Tibial artery (tissue), 4 donors: ENCODE measurements at regions not wholly inside any gene's neighbourhood (a gene's known extent, or its start where the extent isn't known, plus 50 kb on each side); places are given as distances from the start of the nearest gene placed in this dataset.
"Not testable (repeated sequence)": the region's sequence is repeated elsewhere in the genome, so short reads cannot be mapped to it uniquely, and the experiment has no call there.

Experiments
- DNase-seq, 2 donors: peaks; one replicate each; pipeline ENCODE4 v3.0.0-alpha.2; 2019
- H3K27ac ChIP-seq, 2 donors: fragments of 200-600 bp; sonication (generic) in 1 of 2; 1 replicate in 1 of 2; 2 replicates in 1 of 2; pipeline ENCODE4 v1.5.1; 2018 to 2019; ENCODE audit warnings: mild to moderate bottlenecking in 1 of 2
- H3K27me3 ChIP-seq, 2 donors: fragments of 200-600 bp; sonication (generic) in 1 of 2; one replicate each; pipeline versions ENCODE4 v1.5.1 to v1.6.0; 2016 to 2019
- H3K36me3 ChIP-seq, 3 donors: fragments of 200-600 bp; sonication (generic) in 2 of 3; one replicate each; pipeline ENCODE4 v1.5.1; 2016 to 2019; ENCODE audit warnings: mild to moderate bottlenecking in 2 of 3
- H3K4me1 ChIP-seq, 4 donors: fragments of 200-600 bp; sonication (generic) in 2 of 4; 1 replicate in 3 of 4; 2 replicates in 1 of 4; pipeline ENCODE4 v1.5.1; 2016 to 2019
- H3K4me3 ChIP-seq, 2 donors: fragments of 200-600 bp; sonication (generic) in 1 of 2; 1 replicate in 1 of 2; 2 replicates in 1 of 2; pipeline ENCODE4 v1.5.1; 2018 to 2019; ENCODE audit warnings: mild to moderate bottlenecking in 2 of 2
- H3K9me3 ChIP-seq, 3 donors: fragments of 200-600 bp; sonication (generic) in 1 of 3; one replicate each; pipeline ENCODE4 v1.5.1; 2016 to 2019
- CTCF ChIP-seq, 2 experiments: fragments of 200-600 bp in 1 of 2; fragments of 450-650 bp in 1 of 2; IDR thresholded peaks; one replicate each; pipeline ENCODE4 v1.5.1; 2017 to 2019; ENCODE audit warnings: antibody characterized with exemption in 2 of 2, mild to moderate bottlenecking in 1 of 2, moderate library complexity in 1 of 2
- intact Hi-C: fragments of 100-400 bp; cut with DNase I; formaldehyde crosslinking; loops from one replicate; pipeline ENCODE4 v1.15.0; 2023; ENCODE audit warnings: low total_unique reads

GRCh38 chr6:130557481-130558112 is 191.8 kb downstream of the TMEM200A start:
- Histone ChIP-seq H3K9me3 (no peaks in the 10 kb centered on the region), H3K27ac (no peak overlapping the region), H3K4me3 (no peak overlapping the region), H3K4me1 (no peaks in the 10 kb centered on the region), H3K36me3 (no peaks in the 10 kb centered on the region), H3K27me3 (no peaks in the 10 kb centered on the region)
- no peak for DNase-seq
- intact Hi-C loops = no loop called here
- TF ChIP-seq CTCF (IDR thresholded peaks at IDR 0.05) = no peak

DNA sequence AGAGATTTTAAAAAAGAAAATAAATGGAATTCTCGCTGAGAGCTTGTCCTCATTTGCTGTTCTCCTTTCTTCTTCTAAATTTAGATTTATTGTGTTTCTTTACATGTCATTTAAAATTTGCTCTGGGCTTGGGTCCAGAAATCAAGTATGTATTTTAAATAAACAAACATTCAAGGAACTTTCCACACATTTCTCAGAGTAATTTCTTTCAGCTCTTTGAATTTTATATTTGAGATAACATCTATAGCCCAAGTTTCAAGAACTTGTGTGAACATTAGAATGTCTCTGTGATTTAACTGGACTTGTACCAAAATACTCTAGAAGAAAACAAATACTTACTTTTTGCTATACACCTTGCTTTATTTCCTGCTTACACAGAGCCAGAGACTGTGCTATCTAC is 192.3 kb downstream of the TMEM200A start:
- H3K27me3 ChIP-seq = no peaks in the 10 kb centered on the region
- H3K4me1 ChIP-seq = no peaks in the 10 kb centered on the region
- H3K27ac ChIP-seq = no peak overlapping the region
- intact Hi-C loops = no loop called here
- H3K9me3 ChIP-seq = no peaks in the 10 kb centered on the region
- no peak for TF ChIP-seq CTCF (IDR thresholded peaks at IDR 0.05)
- DNase-seq = no peak
- no peak overlapping the region for H3K4me3 ChIP-seq
- H3K36me3 ChIP-seq = no peaks in the 10 kb centered on the region

GRCh38 chr6:130559166-130559565 is 193.3 kb downstream of the TMEM200A start:
- H3K36me3 ChIP-seq = no peaks in the 10 kb centered on the region
- TF ChIP-seq CTCF (IDR thresholded peaks at IDR 0.05) = no peak
- no peaks in the 10 kb centered on the region for H3K9me3 ChIP-seq
- no peak for DNase-seq
- intact Hi-C loops = no loop called here
- H3K4me3 ChIP-seq = no peak overlapping the region
- H3K27me3 ChIP-seq = no peaks in the 10 kb centered on the region
- no peak overlapping the region for H3K27ac ChIP-seq
- no peaks in the 10 kb centered on the region for H3K4me1 ChIP-seq

GRCh38 chr6:130560231-130560630 is 194.4 kb downstream of the TMEM200A start:
- intact Hi-C loops = no loop called here
- Histone ChIP-seq H3K27me3 (no peaks in the 10 kb centered on the region), H3K36me3 (no peaks in the 10 kb centered on the region), H3K4me3 (no peak overlapping the region), H3K4me1 (no peaks in the 10 kb centered on the region), H3K27ac (no peak overlapping the region), H3K9me3 (no peaks in the 10 kb centered on the region)
- DNase-seq = no peak
- TF ChIP-seq CTCF (IDR thresholded peaks at IDR 0.05) = no peak

DNA sequence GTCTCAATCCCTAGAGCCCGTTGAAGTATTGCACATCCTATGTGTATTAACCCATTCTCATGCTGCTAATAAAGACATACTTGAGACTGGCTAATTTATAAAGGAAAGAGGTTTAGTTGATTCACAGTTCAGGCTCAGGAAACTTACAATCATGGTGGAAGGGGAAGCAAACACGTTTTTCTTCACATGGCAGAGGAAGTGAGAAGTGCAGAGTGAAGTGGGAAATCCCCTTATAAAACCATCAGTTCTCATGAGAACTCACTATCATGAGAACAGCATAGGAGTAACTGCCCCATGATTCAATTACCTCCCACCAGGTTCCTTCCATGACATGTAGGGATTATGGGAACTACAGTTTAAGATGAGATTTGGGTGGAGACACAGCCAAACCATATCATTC is 195.3 kb downstream of the TMEM200A start:
- H3K27ac ChIP-seq, DNase-seq, H3K4me1 ChIP-seq, H3K9me3 ChIP-seq, intact Hi-C loops, H3K36me3 ChIP-seq, H3K4me3 ChIP-seq, H3K27me3 ChIP-seq: not testable (repeated sequence)

GRCh38 chr6:130565696-130566095 is 199.9 kb downstream of the TMEM200A start:
- Histone ChIP-seq H3K4me1 (no peaks in the 10 kb centered on the region), H3K36me3 (no peaks in the 10 kb centered on the region), H3K4me3 (no peak overlapping the region), H3K27ac (no peak overlapping the region), H3K9me3 (no peaks in the 10 kb centered on the region), H3K27me3 (no peaks in the 10 kb centered on the region)
- no peak for TF ChIP-seq CTCF (IDR thresholded peaks at IDR 0.05)
- intact Hi-C loops = no loop called here
- DNase-seq = peak in 1 of 2 donors; percentile 48
